MM.1S (cell line): ENCODE measurements at regions not wholly inside any gene's neighbourhood (a gene's known extent, or its start where the extent isn't known, plus 50 kb on each side); places are given as distances from the start of the nearest gene placed in this dataset.

Source experiments
- EZH2phosphoT487 ChIP-seq: fragments of 300-600 bp; sonication (generic); IDR thresholded peaks from 2 replicates; pipeline ENCODE4 v1.6.1; 2018; ENCODE audit warnings: antibody characterized with exemption, low read length
- TF ChIP-seq, protein P1 (sequence below): fragments of 300-600 bp; sonication (generic); IDR thresholded peaks from 2 replicates; pipeline ENCODE4 v1.5.1; 2016; ENCODE audit warnings: antibody characterized with exemption, low read length, mixed read lengths

DNA sequence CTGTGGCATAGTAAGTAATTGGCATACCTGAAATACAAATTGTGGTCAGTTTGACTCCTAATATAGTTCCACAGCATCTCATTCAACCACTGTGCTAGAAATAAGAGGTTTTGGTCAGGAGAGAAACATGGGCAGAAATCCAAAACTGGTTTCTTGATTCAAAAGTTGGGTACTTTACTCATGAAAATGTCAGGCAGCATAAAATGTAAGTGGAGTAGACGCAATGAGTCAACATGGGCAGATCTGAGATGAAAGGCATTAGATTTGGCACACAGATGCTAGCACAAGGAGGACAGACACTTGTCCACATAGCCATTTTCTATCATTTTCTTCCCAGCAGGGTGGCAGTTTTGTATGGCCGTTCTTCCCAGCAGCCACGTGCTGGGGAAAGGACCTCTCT lies 255.8 kb upstream of the CDIN1 start:
- TF ChIP-seq, protein P1, sequence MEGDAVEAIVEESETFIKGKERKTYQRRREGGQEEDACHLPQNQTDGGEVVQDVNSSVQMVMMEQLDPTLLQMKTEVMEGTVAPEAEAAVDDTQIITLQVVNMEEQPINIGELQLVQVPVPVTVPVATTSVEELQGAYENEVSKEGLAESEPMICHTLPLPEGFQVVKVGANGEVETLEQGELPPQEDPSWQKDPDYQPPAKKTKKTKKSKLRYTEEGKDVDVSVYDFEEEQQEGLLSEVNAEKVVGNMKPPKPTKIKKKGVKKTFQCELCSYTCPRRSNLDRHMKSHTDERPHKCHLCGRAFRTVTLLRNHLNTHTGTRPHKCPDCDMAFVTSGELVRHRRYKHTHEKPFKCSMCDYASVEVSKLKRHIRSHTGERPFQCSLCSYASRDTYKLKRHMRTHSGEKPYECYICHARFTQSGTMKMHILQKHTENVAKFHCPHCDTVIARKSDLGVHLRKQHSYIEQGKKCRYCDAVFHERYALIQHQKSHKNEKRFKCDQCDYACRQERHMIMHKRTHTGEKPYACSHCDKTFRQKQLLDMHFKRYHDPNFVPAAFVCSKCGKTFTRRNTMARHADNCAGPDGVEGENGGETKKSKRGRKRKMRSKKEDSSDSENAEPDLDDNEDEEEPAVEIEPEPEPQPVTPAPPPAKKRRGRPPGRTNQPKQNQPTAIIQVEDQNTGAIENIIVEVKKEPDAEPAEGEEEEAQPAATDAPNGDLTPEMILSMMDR, result no peak
- TF ChIP-seq EZH2phosphoT487, result no peak
